ENCODE measurements at regions not wholly inside any gene's neighbourhood (a gene's known extent, or its start where the extent isn't known, plus 50 kb on each side); places are given as distances from the start of the nearest gene placed in this dataset.

DNA sequence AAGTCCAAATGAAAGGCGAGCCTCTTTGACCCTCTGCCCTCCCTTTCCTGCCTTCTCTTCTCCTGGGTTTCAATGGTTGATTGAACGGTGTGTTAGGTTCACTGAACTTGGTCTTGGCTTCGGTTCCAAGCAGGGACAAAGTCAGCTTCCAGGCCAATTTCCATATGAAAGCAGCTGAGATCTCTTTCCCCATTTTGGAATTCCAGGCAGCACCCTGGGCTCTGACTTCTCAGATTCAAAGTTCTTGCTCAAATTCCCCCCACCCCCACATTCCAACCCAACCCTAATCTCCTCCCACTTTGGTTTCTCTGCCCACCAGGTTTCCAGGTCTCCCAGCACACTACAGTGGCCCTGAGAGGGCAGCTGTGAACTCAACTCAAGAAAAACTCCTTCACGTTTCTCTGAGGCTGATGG is 231.0 kb downstream of the INSIG2 start:
- no peak for DNase-seq

- no peak for DNase-seq
These were observed 227.3 kb downstream of the INSIG2 start for GRCh38 chr2:118315606-118316005.

GRCh38 chr2:118312969-118313756 is 224.9 kb downstream of the INSIG2 start:
- DNase-seq, result no peak

- peak; percentile 74 for DNase-seq
These were observed 222.6 kb downstream of the INSIG2 start for GRCh38 chr2:118310681-118311429.

DNA sequence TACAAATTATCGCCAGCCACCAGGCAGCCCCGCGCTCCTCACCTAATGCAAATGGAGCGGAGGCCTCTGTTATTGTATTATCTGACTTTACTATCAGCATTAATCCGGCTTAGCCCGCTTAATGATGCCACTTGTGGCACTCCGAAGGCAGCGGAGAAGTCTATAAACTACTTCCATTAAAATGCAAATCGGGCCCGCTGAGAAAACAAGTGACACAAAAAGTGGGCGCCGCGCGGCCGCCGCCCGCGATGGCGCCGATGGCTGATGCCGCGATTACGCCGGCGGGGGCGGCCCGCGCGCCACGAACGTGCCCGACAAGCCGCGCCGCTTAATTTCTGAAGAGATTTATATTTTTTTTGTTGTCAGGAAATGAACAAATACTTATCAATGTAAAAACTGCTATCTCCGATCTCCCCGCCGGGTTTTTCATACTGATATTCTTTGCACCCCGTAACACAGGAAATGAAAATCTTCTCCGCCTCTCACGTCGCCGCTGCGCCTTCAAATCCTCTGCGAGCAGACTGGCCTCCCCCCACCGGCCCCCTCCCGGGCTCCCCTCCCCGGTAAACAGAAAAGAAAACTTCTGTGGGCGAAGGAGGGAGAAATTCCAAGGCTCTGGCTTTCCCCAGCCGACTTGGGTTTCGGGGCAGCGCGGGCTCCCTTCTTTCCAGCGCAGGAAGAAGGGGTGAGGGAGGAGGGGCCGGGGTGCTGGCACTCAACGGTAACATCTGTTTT is 221.8 kb downstream of the INSIG2 start:
- DNase-seq, result peak; percentile 91

DNA sequence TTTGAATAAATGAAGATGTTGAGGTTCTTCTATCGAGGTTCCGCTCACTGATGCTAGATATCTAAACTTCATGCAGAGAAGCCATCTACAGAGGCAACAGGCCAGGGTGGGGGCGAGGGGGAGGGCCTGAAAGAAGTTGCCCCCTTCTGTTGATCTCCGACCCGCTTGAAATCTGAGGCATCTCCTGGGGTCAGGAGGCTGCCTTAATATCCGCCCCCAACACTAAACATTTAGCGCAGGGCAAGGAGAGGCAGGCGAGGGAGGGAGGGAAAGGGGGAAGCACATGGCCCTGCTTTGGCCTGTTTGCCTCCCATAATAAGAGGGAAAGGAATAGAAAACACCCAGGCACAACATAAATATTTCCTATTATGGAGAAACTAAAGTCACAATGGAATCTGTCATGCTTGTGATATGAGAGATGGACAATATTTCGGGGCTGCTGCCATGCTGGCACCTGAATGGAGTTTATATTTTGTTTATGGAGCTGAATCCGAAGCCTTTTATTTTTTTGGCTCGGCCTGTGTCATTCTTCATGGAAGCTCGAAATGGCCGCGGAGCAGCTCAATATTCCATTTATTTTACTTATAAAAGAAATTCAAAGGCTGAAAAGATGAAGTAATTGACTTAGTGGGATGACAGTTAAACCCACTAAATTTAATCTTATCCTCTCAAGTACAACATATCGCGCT is 221.1 kb downstream of the INSIG2 start:
- no peak for DNase-seq

- no peak for DNase-seq
These were observed 219.6 kb downstream of the INSIG2 start for GRCh38 chr2:118307864-118308263.

DNA sequence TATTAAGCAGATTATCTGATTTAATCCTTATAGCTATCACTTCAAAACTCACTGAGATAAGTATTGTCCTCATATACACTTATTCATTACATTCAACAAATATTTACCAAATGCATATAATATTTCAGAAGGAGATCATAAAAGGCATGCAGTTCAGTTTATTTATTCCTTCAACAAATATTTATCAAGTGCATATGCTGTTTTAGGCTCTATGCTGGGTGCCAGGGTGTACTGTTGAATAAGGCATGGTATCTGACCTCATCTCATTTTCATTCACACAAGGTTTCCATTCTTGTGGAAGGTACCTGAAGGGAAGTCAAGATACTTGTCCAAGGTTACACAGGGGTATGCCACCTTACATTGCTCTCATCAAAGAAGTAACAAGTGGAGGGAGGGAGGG is 213.0 kb downstream of the INSIG2 start:
- no peak for DNase-seq

DNA sequence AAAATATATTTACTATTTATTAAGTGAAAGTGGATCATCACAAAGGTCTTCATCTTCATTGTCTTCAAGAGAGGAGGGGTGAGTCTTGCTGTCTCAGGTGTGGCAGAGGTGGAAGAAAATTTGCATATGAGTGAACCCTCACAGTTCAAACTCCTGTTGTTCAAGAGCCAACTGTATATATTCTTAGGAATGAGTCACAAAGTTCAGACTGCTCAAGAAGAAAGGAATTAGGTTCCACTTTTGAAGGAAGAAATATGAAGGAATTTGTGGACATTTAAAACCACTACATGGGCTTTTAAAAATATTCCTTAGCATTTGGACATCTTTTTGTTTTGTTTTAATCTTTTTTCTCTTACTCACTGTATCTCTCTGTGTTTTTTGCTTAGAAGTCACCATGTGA is 212.6 kb downstream of the INSIG2 start:
- DNase-seq, result no peak

- no peak for DNase-seq
These were observed 208.4 kb downstream of the INSIG2 start for GRCh38 chr2:118296663-118297062.

DNA sequence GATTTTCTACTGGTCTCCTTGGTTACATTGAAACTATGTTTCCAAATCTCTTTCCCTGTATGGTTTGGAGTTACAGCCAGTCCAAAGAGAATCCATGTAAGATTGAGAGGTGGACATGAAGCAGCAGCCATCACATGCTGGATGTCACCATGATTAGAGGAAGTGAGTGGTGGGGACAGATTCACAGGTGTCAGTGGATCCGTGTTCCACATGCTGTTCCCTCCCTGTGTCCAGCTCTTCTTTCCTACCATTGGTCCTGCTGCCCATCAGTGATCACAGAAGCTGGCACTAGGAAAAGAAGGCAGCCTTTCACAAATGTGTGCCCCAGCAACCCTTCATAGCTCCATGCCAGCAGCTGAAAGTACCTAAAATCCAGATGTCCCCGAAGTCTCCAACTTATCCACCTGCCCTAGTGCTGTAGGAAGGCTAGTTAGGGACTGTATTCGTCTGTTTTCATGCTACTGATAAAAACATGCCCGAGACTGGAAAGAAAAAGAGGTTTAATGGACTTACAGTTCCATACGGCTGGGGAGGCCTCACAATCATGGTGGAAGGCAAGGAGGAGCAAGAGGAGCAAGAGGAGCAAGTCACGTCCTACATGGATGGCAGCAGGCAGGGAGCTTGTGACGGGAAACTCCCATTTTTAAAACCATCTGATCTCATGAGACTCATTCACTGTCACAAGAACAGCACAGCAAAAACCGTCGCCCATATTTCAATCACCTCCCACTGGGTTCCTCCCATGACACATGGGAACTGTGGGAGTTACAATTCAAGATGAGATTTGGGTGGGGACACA is 207.5 kb downstream of the INSIG2 start:
- DNase-seq, result no peak

GRCh38 chr2:118294063-118294462 is 205.8 kb downstream of the INSIG2 start:
- DNase-seq, result no peak

GRCh38 chr2:118292991-118293390 is 204.7 kb downstream of the INSIG2 start:
- no peak for DNase-seq

DNA sequence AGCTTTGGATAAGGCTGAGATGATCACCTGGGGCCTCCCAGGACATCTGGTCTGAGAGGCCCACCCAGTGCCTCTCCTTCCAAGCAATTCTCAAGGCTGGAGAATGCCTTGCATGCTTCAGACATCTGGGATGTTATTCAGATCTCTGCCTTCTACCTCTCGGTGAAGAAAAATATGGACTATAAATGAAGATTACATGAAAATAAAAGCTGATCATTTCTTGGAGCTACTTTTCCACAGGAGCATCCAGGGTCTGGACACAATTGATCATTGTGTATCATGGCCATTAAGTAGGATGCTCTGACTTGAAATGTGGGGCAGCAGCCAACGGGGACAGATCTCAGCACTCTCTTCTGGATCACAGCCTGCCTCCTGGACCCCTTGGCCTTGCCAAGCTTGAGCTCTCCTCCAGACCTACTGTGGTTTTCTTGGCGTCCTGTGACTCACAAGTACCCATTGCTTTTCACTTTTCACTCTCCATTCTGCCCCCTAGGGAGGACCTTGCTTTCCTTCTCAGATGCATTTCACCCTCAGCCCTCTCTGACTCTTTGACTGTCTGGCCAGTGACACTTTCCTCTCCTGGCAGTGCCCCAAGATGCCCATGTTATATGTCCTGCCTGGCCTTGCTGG is 203.1 kb downstream of the INSIG2 start:
- DNase-seq, result no peak

GRCh38 chr2:118290411-118291250 is 202.4 kb downstream of the INSIG2 start:
- no peak for DNase-seq

GRCh38 chr2:118279005-118279404 is 190.7 kb downstream of the INSIG2 start:
- no peak for DNase-seq

DNA sequence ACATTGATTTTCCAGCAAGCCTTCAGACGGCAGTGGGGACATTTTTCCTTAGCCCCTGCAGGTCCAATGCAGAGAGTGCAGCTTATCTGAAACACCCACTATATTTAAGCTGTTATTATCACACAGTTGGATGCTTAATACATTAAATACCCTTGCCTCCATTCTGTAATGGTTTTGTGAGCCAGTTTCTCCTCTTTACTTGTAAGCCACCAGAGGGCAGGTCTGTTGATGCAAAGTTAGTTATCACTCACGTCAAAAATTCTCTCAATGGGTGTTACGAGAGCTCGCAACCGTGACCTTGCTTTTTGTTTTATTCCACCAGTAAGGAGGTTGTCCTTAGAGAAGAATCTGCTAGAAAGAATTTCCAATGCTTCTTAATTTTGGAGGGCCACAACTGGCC is 189.8 kb downstream of the INSIG2 start:
- DNase-seq, result no peak

- DNase-seq, result no peak
These were observed 186.7 kb downstream of the INSIG2 start for GRCh38 chr2:118274841-118275510.

GRCh38 chr2:118272391-118272790 is 184.1 kb downstream of the INSIG2 start:
- DNase-seq, result no peak
